HG03175 (cell line): ENCODE measurements at regions not wholly inside any gene's neighbourhood (a gene's known extent, or its start where the extent isn't known, plus 50 kb on each side); places are given as distances from the start of the nearest gene placed in this dataset.

Source experiments
- ATAC-seq: cut with Tn5 transposase; IDR thresholded peaks from one replicate; pipeline ENCODE4 v1.9.1; 2021; ENCODE audit warnings: mild to moderate bottlenecking, moderate library complexity; ENCODE audit not compliant: unreplicated experiment

- ATAC-seq = no peak
These were observed 84.3 kb upstream of the PRDM11 start for GRCh38 chr11:45062115-45062514.

- no peak for ATAC-seq
These were observed 83.3 kb upstream of the PRDM11 start for GRCh38 chr11:45062974-45063635.

GRCh38 chr11:45063669-45064068 is 82.8 kb upstream of the PRDM11 start:
- no peak for ATAC-seq

- no peak for ATAC-seq
These were observed 78.5 kb upstream of the PRDM11 start for GRCh38 chr11:45067966-45068365.

- no peak for ATAC-seq
These were observed 75.2 kb upstream of the PRDM11 start for GRCh38 chr11:45071232-45071631.

GRCh38 chr11:45073685-45074141 is 72.7 kb upstream of the PRDM11 start:
- no peak for ATAC-seq

- ATAC-seq = no peak
These were observed 70.9 kb upstream of the PRDM11 start for GRCh38 chr11:45075519-45075918.

GRCh38 chr11:45075952-45076351 is 70.5 kb upstream of the PRDM11 start:
- no peak for ATAC-seq

GRCh38 chr11:45076761-45077160 is 69.7 kb upstream of the PRDM11 start:
- ATAC-seq = no peak

GRCh38 chr11:45078236-45079074 is 68.0 kb upstream of the PRDM11 start:
- no peak for ATAC-seq

GRCh38 chr11:45079075-45079444 is 67.4 kb upstream of the PRDM11 start:
- no peak for ATAC-seq

- ATAC-seq = no peak
These were observed 66.9 kb upstream of the PRDM11 start for GRCh38 chr11:45079567-45079942.

GRCh38 chr11:45079943-45080719 is 66.3 kb upstream of the PRDM11 start:
- ATAC-seq = peak; percentile 64

- ATAC-seq = no peak
These were observed 63.5 kb upstream of the PRDM11 start for GRCh38 chr11:45082744-45083543.

- no peak for ATAC-seq
These were observed 62.8 kb upstream of the PRDM11 start for GRCh38 chr11:45083544-45084087.

GRCh38 chr11:45085646-45086501 is 60.6 kb upstream of the PRDM11 start:
- ATAC-seq = no peak

- no peak for ATAC-seq
These were observed 59.9 kb upstream of the PRDM11 start for GRCh38 chr11:45086526-45086925.

GRCh38 chr11:45087086-45087899 is 59.1 kb upstream of the PRDM11 start:
- ATAC-seq = no peak

GRCh38 chr11:45087900-45088160 is 58.6 kb upstream of the PRDM11 start:
- no peak for ATAC-seq
